ENCODE measurements at regions not wholly inside any gene's neighbourhood (a gene's known extent, or its start where the extent isn't known, plus 50 kb on each side); places are given as distances from the start of the nearest gene placed in this dataset.
A peak's percentile ranks its signal among the peaks of the same experiment; 100 is the strongest.
"Not testable (repeated sequence)": the region's sequence is repeated elsewhere in the genome, so short reads cannot be mapped to it uniquely, and the experiment has no call there.

DNA sequence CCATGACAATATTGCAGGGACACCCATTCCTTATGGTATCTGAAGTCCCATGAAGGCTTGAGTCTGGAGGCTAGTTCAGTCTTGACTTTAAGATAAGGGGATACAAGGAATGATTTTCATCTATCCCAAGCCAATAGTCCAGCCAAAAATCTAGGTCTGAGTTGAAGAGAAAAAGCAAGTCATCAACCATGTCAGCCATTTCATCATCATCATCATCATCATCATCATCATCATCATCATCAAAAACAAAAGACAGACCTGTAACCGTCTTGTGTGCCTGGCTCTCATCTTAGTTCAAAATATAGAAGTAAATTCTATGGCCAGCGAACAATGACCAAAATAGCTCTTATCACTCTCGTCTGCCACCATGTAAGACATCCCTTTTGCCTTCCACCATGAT, 59.5 kb upstream of the FAM90A26 start:
- not testable (repeated sequence) for H3K9me3 Mint-ChIP-seq; ATAC-seq; DNase-seq (ENCODE audit: low spot score in 2 of 2); H3K36me3 Mint-ChIP-seq; H3K27ac Mint-ChIP-seq

DNA sequence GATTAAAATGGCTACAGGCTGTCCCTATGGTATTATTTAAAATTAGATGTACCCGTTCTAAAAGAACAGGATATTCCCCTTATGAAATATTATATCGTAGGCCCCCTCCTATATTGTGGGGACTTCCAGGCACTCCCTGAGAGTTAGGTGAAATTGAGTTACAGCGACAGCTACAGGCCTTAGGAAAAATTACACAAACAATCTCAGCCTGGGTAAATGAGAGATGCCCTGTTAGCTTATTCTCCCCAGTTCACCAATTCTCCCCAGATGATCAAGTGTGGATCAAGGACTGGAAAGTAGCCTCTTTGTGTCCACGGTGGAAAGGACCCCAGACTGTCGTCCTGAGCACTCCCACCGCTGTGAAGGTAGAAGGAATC, 67.1 kb upstream of the FAM90A26 start:
- not testable (repeated sequence) for ATAC-seq; H3K27ac Mint-ChIP-seq; DNase-seq (ENCODE audit: low spot score in 2 of 2); H3K36me3 Mint-ChIP-seq; H3K9me3 Mint-ChIP-seq

DNA sequence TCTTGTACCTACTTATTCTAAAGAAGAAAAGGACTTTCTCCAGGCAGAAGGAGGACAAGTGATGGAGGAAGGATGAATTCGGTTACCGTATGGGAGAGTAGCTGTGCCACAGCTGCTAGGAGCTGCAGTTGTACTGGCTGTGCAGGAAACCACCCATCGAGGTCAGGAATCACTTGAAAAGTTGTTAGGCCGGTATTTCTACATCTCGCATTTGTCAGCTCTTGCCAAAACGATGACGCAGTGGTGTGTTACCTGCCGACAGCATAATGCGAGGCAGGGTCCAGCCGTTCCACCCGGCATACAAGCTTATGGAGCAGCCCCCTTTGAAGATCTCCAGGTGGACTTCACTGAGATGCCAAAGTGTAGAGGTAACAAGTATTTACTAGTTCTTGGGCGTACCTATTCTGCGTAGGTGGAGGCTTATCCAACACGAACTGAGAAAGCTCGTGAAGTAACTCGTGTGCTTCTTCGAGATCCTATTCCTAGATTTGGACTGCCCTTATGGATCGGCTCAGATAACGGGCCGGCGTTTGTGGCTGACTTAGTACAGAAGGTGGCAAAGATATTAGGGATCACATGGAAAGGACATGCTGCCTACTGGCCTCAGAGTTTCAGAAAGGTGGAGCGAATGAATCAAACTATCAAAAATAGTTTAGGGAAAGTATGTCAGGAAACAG, 67.6 kb upstream of the FAM90A26 start:
- H3K36me3 Mint-ChIP-seq; ATAC-seq; H3K9me3 Mint-ChIP-seq; DNase-seq (ENCODE audit: low spot score in 2 of 2); H3K27ac Mint-ChIP-seq: not testable (repeated sequence)

DNA sequence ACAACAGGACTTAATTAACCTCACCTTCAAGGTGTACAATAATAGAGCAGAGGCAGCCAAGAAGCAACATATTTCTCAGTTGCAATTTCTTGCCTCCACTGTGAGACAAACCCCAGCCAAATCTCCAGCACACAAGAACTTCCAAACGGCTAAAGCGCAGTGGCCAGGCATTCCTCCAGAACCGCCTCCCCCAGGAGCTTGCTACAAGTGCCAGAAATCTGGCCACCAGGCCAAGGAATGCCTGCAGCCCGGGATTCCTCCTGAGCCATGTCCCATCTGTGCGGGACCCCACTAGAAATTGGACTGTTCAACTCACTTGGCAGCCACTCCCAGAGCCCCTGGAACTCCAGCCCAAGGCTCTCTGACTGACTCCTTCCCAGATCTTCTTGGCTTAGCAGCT, 73.9 kb upstream of the FAM90A26 start:
- Mint-ChIP-seq H3K36me3 (peaks cover 27 to 37% of the 10 kb centered on the region in 2 donors), H3K9me3 (peaks cover 18 to 34% of the 10 kb centered on the region in 2 donors)
- not testable (repeated sequence) for DNase-seq (ENCODE audit: low spot score in 2 of 2); ATAC-seq; H3K27ac Mint-ChIP-seq

DNA sequence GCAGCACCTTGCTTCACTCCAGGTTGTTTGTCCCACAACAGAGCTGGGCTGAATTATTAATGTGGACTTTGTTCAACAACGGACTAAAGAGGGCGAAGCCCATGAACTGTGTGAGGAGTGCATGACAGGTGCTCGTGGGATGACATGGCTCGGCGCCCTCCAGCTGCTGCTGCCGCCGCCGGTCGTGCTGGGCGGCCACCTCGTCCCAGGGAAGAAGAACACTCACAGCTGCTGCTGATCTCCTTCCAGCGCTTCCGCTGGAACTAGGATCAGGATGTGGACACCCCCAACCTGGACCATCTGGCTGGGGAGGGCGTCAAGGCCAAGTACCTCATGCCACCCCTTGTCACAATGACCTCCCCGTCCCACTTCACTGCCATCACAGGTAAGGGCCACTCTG, 91.4 kb upstream of the FAM90A26 start:
- not testable (repeated sequence) for ATAC-seq; DNase-seq (ENCODE audit: low spot score in 2 of 2); H3K36me3 Mint-ChIP-seq; H3K27ac Mint-ChIP-seq
- H3K9me3 Mint-ChIP-seq = peaks cover 6 to 14% of the 10 kb centered on the region in 2 donors

DNA sequence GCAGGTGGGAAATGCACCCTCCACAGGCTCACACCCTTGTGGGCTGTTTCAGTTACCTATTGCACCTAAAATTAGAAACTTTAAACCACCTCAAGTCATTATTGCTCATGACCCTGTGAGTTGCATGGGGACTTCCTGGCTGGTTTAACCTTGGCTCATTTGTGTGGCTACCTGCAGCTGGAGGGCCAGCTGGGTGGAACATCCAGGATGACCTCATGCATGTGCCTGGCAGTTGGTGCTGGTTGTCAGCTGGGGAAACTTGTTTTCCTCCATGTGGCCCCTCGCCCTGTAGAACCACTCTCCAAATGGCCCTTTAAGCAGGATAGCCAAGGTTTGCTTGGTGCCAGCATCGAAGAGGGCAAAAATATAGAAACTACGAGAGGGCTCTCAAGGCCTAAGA, 93.2 kb upstream of the FAM90A26 start:
- H3K36me3 Mint-ChIP-seq; ATAC-seq; H3K27ac Mint-ChIP-seq; DNase-seq (ENCODE audit: low spot score in 2 of 2): not testable (repeated sequence)
- H3K9me3 Mint-ChIP-seq = peaks cover 6 to 11% of the 10 kb centered on the region in 2 donors

DNA sequence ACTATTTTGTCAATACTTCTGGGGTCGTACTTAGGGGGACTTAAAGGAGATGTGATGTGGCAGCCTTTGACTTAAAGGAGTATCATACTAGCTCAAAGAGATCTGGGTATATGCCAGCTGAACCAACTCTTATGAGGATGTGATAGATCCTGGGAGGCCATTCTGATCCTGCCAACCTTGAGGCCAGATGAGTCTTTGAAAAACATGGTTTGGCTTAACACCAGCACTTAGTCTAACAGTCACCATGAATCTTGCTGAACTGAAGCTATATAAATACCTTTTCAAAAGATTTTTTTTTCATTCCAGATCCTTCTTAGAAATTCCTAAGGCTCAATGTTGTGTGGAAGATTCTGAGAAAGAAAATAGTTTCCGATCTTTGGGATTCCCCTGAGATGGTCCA, 93.7 kb upstream of the FAM90A26 start:
- ATAC-seq, H3K27ac Mint-ChIP-seq: not testable (repeated sequence)
- peaks cover 6 to 11% of the 10 kb centered on the region in 2 donors for H3K9me3 Mint-ChIP-seq

DNA sequence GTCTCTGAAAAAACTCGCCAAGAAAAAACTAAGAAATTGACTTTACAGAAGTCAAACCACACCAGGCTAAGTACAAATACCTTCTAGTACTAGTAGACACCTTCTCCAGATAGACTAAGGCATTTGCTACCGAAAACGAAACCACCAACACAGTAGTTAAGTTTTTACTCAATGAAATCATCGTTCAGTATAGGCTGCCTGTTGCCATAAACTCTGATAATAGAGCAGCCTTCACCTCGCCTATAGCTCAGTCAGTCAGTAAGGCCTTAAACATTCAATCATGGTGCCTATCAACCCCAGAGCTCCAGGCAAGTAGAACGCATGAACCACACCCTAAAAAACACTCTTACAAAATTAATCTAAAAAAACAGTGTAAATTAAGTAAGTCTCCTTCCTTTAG, 96.8 kb upstream of the FAM90A26 start:
- H3K27ac Mint-ChIP-seq; H3K9me3 Mint-ChIP-seq; ATAC-seq; DNase-seq (ENCODE audit: low spot score in 2 of 2): not testable (repeated sequence)
- H3K36me3 Mint-ChIP-seq = peaks cover 0 to 12% of the 10 kb centered on the region in 2 donors

More for the DNA sequence above, 93.7 kb upstream of the FAM90A26 start:
- not testable (repeated sequence) for DNase-seq (ENCODE audit: low spot score in 2 of 2); H3K36me3 Mint-ChIP-seq

- not testable (repeated sequence) for ATAC-seq; H3K27ac Mint-ChIP-seq; DNase-seq (ENCODE audit: low spot score in 2 of 2); H3K9me3 Mint-ChIP-seq
- H3K36me3 Mint-ChIP-seq = peaks cover 0 to 12% of the 10 kb centered on the region in 2 donors
Measured at GRCh38 chr4:9072521-9073220, 97.5 kb upstream of the FAM90A26 start.

DNA sequence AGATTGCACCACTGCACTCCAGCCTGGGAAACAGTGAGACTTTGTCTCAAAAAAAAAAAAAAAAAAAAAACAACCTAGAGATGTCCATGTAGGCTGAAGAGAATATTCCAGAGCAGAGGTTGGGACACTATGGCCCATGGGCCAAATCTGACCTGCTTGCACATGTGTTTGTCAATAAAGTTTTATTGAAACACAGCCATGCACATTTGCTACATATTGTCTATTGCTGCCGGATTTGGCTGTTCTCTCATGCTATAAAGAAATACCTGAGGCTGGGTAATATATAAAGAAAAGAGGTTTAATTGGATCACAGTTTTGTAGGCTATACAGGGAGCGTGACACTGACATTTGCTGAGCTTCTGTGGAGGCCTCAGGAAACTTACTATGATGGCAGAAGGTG, 102.3 kb upstream of the FAM90A26 start:
- not testable (repeated sequence) for H3K27ac Mint-ChIP-seq; DNase-seq (ENCODE audit: low spot score in 2 of 2); ATAC-seq
- peaks cover 23 to 24% of the 10 kb centered on the region in 2 donors for H3K9me3 Mint-ChIP-seq
- peaks cover 16 to 34% of the 10 kb centered on the region in 2 donors for H3K36me3 Mint-ChIP-seq

GRCh38 chr4:9063612-9064011, 106.6 kb upstream of the FAM90A26 start:
- DNase-seq (ENCODE audit: low spot score in 2 of 2); H3K27ac Mint-ChIP-seq; ATAC-seq: not testable (repeated sequence)
- H3K9me3 Mint-ChIP-seq = peaks cover 23 to 24% of the 10 kb centered on the region in 2 donors
- H3K36me3 Mint-ChIP-seq = peaks cover 16 to 22% of the 10 kb centered on the region in 2 donors

DNA sequence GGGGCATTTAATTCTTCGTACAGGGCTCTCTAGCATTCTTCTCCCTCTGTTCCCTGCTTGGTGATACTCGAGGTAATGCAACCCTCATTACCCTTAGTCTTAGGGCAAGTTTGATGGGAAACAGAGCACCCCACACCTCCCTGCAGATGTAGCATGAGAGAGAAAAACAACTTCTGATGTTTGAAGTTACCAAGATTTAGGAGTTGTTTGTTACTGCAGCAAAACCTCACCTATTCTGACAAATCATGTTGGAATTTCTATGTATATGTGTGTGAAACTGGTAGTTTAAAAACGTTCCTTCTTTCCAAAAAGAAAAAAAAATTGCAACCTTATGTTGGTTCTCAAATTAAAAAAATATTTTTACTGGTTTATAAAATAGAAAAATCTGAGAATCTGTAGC, 145.3 kb upstream of the FAM90A26 start:
- H3K9me3 Mint-ChIP-seq; H3K36me3 Mint-ChIP-seq; DNase-seq (ENCODE audit: low spot score in 2 of 2); ATAC-seq; H3K27ac Mint-ChIP-seq: not testable (repeated sequence)

GRCh38 chr4:9009792-9010191, 138.2 kb upstream of the HMX1 start:
- not testable (repeated sequence) for DNase-seq (ENCODE audit: low spot score in 2 of 2); H3K27ac Mint-ChIP-seq; H3K9me3 Mint-ChIP-seq; ATAC-seq; H3K36me3 Mint-ChIP-seq

DNA sequence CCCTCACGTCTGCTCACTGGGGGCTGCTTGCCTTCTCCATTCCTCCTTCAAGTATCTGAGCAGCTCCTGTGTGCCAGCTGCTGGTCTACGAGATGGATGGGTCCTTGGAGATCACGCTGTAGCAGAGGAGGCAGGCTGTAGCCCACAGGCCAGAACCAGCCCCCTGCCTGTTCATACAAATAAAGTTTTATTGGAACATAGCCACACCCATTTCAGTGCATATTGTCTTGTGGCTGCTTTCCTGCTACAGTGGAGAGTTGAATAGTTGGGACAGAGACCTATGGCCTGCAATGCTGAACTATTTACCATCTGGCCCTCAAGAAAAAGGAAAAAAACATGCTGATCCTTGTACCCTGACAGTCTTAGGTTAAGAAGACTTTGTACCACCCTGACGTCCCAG, 136.8 kb upstream of the HMX1 start:
- H3K36me3 Mint-ChIP-seq; ATAC-seq; H3K27ac Mint-ChIP-seq; DNase-seq (ENCODE audit: low spot score in 2 of 2); H3K9me3 Mint-ChIP-seq: not testable (repeated sequence)

- DNase-seq (ENCODE audit: low spot score in 2 of 2); ATAC-seq; H3K36me3 Mint-ChIP-seq; H3K9me3 Mint-ChIP-seq; H3K27ac Mint-ChIP-seq: not testable (repeated sequence)
Measured at GRCh38 chr4:9001153-9001552, 129.5 kb upstream of the HMX1 start.

- ATAC-seq (peak; percentile 45 to 51), DNase-seq (ENCODE audit: low spot score in 2 of 2) (peak; percentile 65 to 71)
- H3K9me3 Mint-ChIP-seq, H3K36me3 Mint-ChIP-seq, H3K27ac Mint-ChIP-seq: not testable (repeated sequence)
Measured at GRCh38 chr4:9000505-9001001, 128.9 kb upstream of the HMX1 start.

DNA sequence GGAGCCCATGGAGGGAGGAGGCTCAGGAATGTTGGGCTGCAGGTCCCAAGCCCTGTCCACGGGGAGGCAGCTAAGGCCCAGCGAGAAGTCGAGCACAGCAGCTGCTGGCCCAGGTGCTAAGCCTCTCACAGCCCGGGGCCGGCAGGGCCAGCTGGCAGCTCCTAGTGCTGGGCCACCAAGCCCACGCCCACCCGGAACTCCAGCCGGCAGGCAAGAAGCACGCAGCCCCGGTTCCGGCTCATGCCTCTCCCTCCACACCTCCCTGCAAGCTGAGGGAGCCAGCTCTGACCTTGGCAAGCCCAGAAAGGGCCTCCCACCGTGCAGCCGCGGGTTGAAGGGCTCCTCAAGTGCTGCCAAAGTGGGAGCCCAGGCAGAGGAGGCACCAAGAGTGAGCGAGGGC, 121.3 kb upstream of the HMX1 start:
- H3K36me3 Mint-ChIP-seq; ATAC-seq; DNase-seq (ENCODE audit: low spot score in 2 of 2); H3K9me3 Mint-ChIP-seq; H3K27ac Mint-ChIP-seq: not testable (repeated sequence)

Data from activated naive CD4-positive, alpha-beta T cell treated with anti-CD3 and anti-CD28 coated beads, Interleukin-2, amount 50 U/mL, for 72 hours (primary cell).